Hematopoietic multipotent progenitor cell treated with erythropoietin and hydrocortisone succinate and interleukin-3 and kit ligand, for 17 days (in vitro differentiated cells): ENCODE measurements at regions not wholly inside any gene's neighbourhood (a gene's known extent, or its start where the extent isn't known, plus 50 kb on each side); places are given as distances from the start of the nearest gene placed in this dataset.
"Not testable (repeated sequence)": the region's sequence is repeated elsewhere in the genome, so short reads cannot be mapped to it uniquely, and the experiment has no call there.

Source experiments
- DNase-seq: peaks from one replicate; pipeline ENCODE4 v3.0.0-alpha.2; 2015; ENCODE audit warnings: low spot score

GRCh38 chr15:91620229-91620628 is 233.3 kb upstream of the SLCO3A1 start:
- no peak for DNase-seq

GRCh38 chr15:91622235-91622634 is 231.3 kb upstream of the SLCO3A1 start:
- DNase-seq: no peak

DNA sequence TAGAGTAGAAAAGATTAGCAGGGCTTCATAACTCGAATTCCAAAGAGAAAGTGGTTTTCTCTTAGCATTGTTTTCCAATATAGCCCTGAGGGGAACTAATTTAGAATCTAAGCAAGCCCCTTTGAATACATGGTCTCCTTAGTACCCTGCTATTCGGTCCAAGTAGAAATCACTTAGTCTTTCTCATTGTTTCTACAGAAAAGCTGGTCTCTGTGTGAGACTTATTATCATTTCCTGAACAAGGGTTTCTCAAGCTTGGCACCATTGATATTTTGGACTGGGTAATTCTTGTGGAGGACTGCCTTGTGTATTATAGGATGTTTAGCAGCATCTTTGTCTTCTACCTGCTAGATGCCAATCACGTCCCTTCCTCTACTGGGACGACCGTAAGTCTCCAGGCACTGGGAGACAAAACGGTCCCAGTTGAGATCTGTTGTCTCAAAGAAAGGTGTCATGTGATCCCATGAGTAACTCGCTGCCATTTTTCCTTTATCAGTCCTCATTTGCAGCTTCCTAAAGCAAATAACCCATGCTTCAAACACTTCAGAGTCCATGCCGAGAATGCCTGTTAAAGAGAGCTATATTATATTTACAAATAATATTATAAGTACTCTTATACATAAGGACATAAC is 230.7 kb upstream of the SLCO3A1 start:
- no peak for DNase-seq

DNA sequence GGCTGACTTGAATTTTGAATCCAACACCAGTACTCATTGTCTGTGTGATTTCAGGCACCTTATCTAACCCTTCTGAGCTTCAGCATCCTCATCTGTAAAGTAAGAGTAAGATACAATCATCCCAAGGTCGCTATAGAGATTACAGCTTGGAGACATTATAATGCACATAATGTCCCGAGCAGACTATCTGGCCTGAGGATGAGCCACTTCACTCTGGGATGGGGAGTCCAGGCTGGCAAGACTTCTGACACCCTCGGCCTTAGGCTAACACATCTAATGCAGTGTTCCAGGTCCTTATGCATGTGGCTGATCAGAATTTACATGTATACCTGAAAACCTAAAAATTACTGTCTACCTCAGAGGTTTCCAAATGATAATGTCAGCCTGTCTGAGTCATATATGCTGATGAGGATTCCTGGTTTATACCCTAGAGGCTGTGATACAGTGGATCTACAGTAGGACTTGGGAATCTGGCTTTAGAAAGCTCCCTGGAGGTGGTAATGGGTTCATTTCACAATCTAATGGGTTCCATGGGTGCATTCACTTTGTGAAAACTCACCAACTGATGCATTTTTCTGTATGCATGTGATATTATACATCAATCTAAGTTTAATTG is 229.0 kb upstream of the SLCO3A1 start:
- DNase-seq: no peak

DNA sequence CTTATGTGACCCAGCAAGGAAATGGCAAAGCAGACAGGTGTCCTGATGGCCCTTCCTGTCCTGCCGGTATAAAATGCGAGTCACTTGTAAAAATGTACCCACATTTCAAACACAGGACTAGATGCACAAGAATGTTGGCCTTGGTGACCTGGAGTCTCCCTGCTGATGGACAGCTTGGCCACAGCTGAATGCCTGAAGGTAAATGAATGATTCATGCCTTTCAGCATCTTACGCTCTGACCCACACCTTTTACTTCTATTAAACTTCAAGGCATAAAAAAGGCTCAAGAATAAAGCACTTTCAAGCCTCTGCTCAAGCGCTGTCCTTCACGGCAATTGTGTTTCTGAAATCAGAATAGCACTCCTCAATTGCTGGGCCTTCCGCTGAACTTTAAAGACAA is 228.0 kb upstream of the SLCO3A1 start:
- no peak for DNase-seq

- no peak for DNase-seq
Measured at GRCh38 chr15:91627473-91628278, 225.8 kb upstream of the SLCO3A1 start.

DNA sequence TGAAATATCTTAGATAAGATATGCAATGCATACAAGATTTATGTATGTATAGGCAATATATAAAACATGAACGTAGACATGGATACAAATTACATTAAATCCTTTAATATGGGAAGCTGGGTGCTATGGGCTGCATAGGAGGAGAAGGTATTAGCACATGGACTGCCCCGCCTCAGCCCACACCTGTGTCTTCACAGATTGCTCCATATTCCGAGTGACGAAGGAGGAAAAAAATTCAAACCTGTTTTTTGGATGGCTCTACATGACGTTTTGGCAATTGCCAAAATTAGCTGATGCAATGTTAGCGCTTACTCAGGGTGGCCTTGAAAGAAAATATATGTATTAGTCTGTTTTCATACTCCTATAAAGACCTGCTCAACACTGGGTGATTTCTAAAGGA is 223.4 kb upstream of the SLCO3A1 start:
- DNase-seq: no peak

GRCh38 chr15:91632176-91632575 is 221.3 kb upstream of the SLCO3A1 start:
- DNase-seq: no peak

- no peak for DNase-seq
Measured at GRCh38 chr15:91632981-91633380, 220.5 kb upstream of the SLCO3A1 start.

- no peak for DNase-seq
Measured at GRCh38 chr15:91634179-91634578, 219.3 kb upstream of the SLCO3A1 start.

- no peak for DNase-seq
Measured at GRCh38 chr15:91635080-91635479, 218.4 kb upstream of the SLCO3A1 start.

DNA sequence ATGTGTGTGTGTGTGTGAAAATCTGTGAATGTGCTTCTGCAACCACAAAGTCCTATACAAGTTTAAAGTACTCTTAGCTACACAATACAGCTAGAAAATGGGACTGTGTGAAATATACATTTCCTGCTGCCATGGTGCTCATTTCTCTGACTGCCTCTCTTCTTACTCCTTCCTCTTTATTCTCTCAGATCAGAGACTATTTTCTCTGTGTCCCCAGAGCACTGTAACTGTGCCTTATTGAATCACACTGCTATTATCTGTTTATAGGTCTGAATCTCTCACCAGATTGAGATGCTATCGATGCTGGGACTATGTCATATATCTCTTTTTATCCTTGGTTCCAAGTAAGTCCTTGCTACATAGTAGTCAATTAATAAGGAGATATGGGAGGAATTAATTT is 217.9 kb upstream of the SLCO3A1 start:
- DNase-seq: no peak

DNA sequence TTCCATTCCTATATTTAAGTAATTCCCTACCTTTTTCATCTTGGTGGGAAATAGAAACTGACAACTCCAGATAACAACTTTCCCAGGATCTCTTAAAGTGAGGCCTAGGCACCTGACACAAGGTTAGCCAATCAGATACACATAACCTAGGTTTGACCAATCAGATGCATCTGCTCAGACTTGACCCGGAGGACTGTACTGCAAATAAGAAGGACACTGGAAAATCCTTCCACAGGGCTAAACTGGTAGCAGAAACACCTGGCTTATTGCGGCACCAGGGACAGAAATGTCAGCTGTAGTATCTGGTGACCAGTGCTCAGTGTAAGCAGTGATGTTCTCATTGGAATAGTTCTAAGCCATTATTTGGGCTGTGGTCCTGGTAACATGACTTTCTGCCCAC is 204.5 kb upstream of the SLCO3A1 start:
- DNase-seq: no peak

DNA sequence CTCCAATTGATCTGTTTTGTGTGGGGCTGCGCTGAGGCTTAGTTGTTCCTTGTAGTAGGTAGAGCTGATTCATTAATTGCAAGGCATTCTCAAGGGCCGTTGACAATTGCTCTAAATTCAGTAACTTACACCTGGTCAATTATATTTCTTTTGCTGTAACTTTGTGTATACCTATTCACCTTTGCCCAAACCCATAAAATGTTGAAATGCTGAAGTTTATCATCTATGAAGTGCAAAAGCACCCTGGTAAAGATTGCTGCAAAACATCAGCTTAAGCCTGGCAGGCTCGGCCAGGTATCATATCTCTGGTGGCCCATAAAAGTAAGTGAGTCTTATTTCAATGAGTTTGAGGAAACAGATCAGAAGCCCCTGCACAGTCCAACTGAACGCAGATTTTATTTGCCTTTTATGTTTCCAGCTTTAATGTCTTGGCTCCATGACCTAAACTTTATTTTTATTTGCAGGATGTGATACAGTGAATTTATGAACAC is 203.6 kb upstream of the SLCO3A1 start:
- no peak for DNase-seq

DNA sequence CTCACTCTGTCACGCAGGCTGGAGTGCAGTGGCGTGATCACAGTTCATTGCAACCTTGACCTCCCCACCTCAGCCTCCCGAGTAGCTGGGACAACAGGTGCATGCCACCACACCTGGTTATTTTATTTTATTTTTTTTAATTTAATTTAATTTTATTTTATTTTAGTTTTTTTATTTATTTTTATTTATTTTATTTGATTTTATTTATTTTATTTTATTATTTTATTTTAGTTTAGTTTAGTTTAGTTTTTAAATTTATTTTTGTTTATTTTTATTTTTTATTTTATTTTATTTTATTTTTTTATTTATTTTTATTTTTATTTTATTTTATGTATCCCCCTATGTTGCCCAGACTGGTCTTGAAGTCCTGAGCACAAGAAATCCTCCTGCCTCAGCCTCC is 202.3 kb upstream of the SLCO3A1 start:
- no peak for DNase-seq

GRCh38 chr15:91652610-91653207 is 200.8 kb upstream of the SLCO3A1 start:
- DNase-seq: no peak

- DNase-seq: not testable (repeated sequence)
Measured at GRCh38 chr15:91655563-91656290, 197.8 kb upstream of the SLCO3A1 start.

GRCh38 chr15:91660174-91660649 is 193.3 kb upstream of the SLCO3A1 start:
- no peak for DNase-seq

- DNase-seq: no peak
Measured at GRCh38 chr15:91664224-91664836, 189.2 kb upstream of the SLCO3A1 start.

- DNase-seq: no peak
Measured at GRCh38 chr15:91665212-91665611, 188.3 kb upstream of the SLCO3A1 start.

GRCh38 chr15:91668370-91668769 is 185.1 kb upstream of the SLCO3A1 start:
- no peak for DNase-seq
